HG03457 (cell line): ENCODE measurements at regions not wholly inside any gene's neighbourhood (a gene's known extent, or its start where the extent isn't known, plus 50 kb on each side); places are given as distances from the start of the nearest gene placed in this dataset.
A peak's percentile ranks its signal among the peaks of the same experiment; 100 is the strongest.

Experiments
- ATAC-seq: cut with Tn5 transposase; IDR thresholded peaks from one replicate; pipeline ENCODE4 v1.9.1; 2021; ENCODE audit warnings: moderate number of reproducible peaks; ENCODE audit not compliant: unreplicated experiment

- no peak for ATAC-seq
These were observed 232.1 kb downstream of the CPE start for GRCh38 chr4:165610679-165611437.

- peak; percentile 93 for ATAC-seq
These were observed 234.1 kb downstream of the CPE start for GRCh38 chr4:165612936-165613335.

GRCh38 chr4:165613581-165613980 is 234.8 kb downstream of the CPE start:
- ATAC-seq = no peak

- no peak for ATAC-seq
These were observed 242.1 kb downstream of the CPE start for GRCh38 chr4:165620913-165621312.

- ATAC-seq = no peak
These were observed 243.2 kb downstream of the CPE start for GRCh38 chr4:165621983-165622382.

- ATAC-seq = no peak
These were observed 246.5 kb downstream of the CPE start for GRCh38 chr4:165625281-165625680.

GRCh38 chr4:165626316-165626715 is 246.7 kb upstream of the TLL1 start:
- ATAC-seq = no peak

- ATAC-seq = no peak
These were observed 245.9 kb upstream of the TLL1 start for GRCh38 chr4:165627128-165627527.

- ATAC-seq = no peak
These were observed 245.5 kb upstream of the TLL1 start for GRCh38 chr4:165627548-165627947.

- no peak for ATAC-seq
These were observed 244.5 kb upstream of the TLL1 start for GRCh38 chr4:165628572-165628971.

- ATAC-seq = no peak
These were observed 242.4 kb upstream of the TLL1 start for GRCh38 chr4:165630671-165631070.

- no peak for ATAC-seq
These were observed 241.7 kb upstream of the TLL1 start for GRCh38 chr4:165631208-165631894.

GRCh38 chr4:165631912-165632311 is 241.1 kb upstream of the TLL1 start:
- ATAC-seq = no peak

- ATAC-seq = no peak
These were observed 238.3 kb upstream of the TLL1 start for GRCh38 chr4:165634766-165635165.

GRCh38 chr4:165635381-165635780 is 237.7 kb upstream of the TLL1 start:
- no peak for ATAC-seq

GRCh38 chr4:165635951-165636350 is 237.1 kb upstream of the TLL1 start:
- no peak for ATAC-seq

- no peak for ATAC-seq
These were observed 221.1 kb upstream of the TLL1 start for GRCh38 chr4:165651901-165652300.

- ATAC-seq = no peak
These were observed 218.5 kb upstream of the TLL1 start for GRCh38 chr4:165654556-165654955.

- no peak for ATAC-seq
These were observed 216.6 kb upstream of the TLL1 start for GRCh38 chr4:165656399-165656798.

- ATAC-seq = no peak
These were observed 216.1 kb upstream of the TLL1 start for GRCh38 chr4:165656829-165657490.

- ATAC-seq = no peak
These were observed 210.7 kb upstream of the TLL1 start for GRCh38 chr4:165662341-165662740.

- no peak for ATAC-seq
These were observed 209.6 kb upstream of the TLL1 start for GRCh38 chr4:165663411-165663810.
